Vagina (tissue), 2 donors: ENCODE measurements at regions not wholly inside any gene's neighbourhood (a gene's known extent, or its start where the extent isn't known, plus 50 kb on each side); places are given as distances from the start of the nearest gene placed in this dataset.

Experiments
- CTCF ChIP-seq, 3 experiments: fragments of 450-650 bp in 2 of 3; fragments of 200-600 bp in 1 of 3; sonication (generic) in 1 of 3; IDR thresholded peaks; one replicate each; pipeline ENCODE4 v1.5.1; 2017 to 2019; ENCODE audit warnings: antibody characterized with exemption in 3 of 3, mild to moderate bottlenecking in 2 of 3, moderate library complexity in 2 of 3
- POLR2A ChIP-seq, 2 donors: fragments of 450-650 bp; IDR thresholded peaks; one replicate each; pipeline ENCODE4 v1.6.1; 2017; ENCODE audit warnings: antibody characterized with exemption in 2 of 2, mild to moderate bottlenecking in 2 of 2, moderate library complexity in 2 of 2
- POLR2AphosphoS5 ChIP-seq, 2 donors: sonication (generic); formaldehyde crosslinking; IDR thresholded peaks; one replicate each; pipeline ENCODE4 v1.9.0; 2017; ENCODE audit warnings: antibody characterized with exemption in 2 of 2, mild to moderate bottlenecking in 2 of 2, low read depth in 1 of 2; ENCODE audit not compliant: insufficient read depth in 1 of 2

DNA sequence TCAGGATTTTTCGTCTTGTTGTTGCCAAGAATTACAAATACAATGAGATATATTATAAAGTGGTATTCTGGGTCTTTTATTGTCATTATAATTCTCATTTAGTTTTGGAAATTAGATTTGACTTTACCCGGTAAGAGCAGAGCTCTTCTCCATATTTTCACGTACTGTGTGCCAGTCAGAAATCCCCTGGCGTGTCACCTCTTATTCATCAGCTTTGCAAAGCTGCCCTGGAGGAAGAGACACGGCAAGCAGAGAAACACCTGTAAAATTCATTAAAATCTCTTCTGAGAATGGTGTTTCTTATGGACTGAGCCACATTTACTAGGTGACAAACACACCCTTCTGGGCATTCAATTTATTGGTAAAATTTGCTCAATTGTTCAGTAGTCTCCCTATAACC is 440.4 kb downstream of the HINT1 start:
- TF ChIP-seq CTCF (IDR thresholded peaks at IDR 0.05) (no peak), POLR2A (IDR thresholded peaks at IDR 0.05) (no peak), POLR2AphosphoS5 (IDR thresholded peaks at IDR 0.05; ENCODE audit: insufficient read depth in 1 of 2, low read depth in 1 of 2) (no peak)
